GM21515 (cell line): ENCODE measurements at regions not wholly inside any gene's neighbourhood (a gene's known extent, or its start where the extent isn't known, plus 50 kb on each side); places are given as distances from the start of the nearest gene placed in this dataset.

ENCODE experiments used
- ATAC-seq: cut with Tn5 transposase; IDR thresholded peaks from one replicate; pipeline ENCODE4 v1.9.1; 2021; ENCODE audit not compliant: unreplicated experiment

GRCh38 chr9:14560194-14560593 is 133.0 kb downstream of the ZDHHC21 start:
- peak; percentile 77 for ATAC-seq

DNA sequence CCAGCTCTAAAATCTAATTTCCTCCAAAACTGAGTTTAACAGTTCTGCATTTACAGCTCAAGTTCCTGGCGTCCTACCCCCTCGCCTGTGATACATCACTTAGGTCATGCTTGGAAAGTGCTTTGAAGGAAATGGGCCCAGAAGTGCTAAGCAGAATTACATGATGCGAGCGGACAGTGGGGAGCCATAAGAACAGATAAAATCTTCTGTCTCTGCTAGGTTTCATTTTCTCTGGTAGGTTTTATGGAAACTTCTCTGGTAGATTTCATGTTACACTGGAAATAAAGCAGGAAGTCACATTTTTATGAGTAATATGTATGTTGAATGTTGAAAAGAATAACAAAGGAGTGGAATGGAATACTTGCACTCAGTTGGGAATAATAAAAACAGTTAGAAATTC is 138.3 kb downstream of the ZDHHC21 start:
- no peak for ATAC-seq

GRCh38 chr9:14547245-14548060 is 145.8 kb downstream of the ZDHHC21 start:
- no peak for ATAC-seq

DNA sequence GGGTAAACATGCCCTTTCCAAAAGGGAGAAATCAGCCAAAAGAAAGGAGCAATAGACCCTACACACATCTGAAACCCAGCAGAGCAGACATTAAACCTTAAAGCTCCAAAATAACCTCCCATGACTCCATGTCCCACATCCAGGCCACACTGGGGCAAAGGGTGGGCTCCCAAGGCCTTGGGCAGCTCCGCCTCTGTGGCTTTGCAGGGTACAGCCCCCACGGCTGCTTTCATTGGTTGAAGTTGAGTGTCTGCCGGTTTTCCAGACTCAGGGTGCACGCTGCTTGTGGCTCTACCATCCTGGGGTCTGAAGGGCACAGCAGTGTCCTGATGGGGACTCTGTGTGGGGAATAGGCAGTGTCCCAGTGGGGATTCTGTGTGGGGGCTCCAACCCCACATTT is 146.5 kb downstream of the ZDHHC21 start:
- ATAC-seq = no peak

DNA sequence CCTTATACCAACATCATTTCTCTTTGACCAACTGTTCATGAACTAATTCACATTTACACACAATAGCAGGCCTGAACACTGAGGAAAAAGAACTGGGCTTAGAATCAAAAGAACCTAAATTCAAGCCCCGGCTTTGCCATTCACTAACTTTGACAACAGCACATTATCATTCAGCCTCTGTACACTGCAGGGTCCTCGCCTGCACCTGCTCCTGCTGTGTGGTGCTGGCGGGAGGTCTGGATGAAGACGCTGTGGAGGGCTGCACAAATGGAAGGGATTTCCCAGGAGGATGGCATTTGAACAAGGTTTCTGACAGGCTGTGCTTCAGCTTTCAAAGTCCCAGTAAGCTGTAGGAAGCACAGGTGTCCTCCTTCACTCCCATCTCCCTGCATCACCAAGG is 151.2 kb downstream of the ZDHHC21 start:
- no peak for ATAC-seq

GRCh38 chr9:14538526-14538925 is 154.7 kb downstream of the ZDHHC21 start:
- no peak for ATAC-seq

- ATAC-seq = no peak
These were observed 157.9 kb downstream of the ZDHHC21 start for GRCh38 chr9:14535161-14535955.

DNA sequence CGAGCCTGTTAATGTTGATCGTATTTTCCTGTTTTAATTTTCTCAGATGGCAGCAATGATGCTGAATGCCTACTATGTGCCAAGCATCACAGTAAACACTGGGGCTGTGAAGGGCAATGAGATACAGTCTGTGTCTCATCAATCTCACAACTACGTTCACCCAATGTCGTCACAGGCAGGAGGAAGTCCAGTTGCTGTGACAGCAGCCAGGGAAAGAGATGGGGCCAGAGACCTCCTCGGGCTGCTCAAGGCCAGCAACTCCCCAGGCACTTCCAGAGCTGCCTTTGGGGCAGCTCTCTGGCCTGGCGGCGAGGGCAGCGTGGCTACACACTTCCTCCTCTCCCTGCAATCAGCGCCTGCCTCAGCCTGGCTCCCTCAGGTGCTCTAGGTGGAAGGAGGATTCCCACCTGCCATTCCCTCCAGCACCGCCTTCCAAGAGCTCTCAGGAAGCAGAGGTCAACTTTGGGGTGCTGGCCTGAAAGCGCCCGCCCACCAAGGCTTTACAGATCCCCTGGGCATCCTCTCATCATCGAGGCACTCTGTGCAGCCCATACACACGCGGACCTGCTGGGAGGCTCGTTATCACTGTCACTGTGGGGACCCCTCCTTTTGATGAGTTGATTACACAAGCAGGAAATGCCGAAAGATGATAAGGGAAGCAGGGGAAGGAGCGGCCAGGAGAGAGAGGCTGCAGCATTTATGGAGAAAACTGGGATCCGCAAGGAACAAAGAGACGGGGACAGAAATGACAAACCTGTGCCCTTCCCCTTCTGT is 159.2 kb downstream of the ZDHHC21 start:
- no peak for ATAC-seq

GRCh38 chr9:14532456-14533115 is 160.6 kb downstream of the ZDHHC21 start:
- ATAC-seq = no peak

DNA sequence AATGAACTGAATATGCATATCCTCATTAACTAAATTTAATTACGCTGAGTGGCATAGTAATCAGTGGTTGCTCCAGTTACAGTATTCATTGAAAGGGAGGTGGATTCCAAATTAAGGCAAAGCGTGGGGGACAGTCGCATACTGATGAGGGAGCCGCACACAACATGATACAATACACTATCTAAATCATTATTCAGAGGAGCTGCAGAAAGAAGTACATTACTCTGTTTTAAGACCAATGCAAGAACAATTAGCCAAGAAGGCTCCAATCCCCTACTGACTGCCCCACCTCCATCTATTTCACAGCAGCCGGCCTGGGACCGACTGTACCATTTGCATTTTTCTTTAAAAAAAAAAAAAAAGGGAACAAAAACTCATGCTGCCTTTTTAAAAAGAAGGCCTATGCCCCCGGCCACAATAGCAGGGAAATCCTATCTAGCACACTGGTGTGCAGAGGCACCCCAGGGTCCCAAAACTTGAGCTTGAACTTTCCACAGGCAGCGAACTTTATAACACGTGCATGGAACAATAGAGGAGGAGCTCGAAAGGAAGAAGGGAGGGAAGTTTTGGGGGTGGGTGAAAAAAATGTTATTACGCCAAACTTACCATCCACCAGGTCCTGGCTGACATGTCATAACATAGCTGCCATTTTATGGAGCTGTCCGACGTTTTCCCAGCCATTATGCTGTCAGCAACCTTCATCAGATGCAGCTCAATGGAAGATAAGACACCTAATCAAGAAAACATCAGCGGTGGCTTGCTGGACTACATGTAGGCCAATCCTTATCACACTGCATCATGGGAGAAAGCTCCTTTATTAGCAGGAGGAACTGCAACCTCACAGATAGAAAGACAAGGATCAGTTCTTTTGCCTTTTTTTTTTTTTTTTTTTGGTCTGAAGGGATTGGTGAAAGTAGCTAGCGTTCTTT is 161.6 kb downstream of the ZDHHC21 start:
- ATAC-seq = no peak

- ATAC-seq = no peak
These were observed 162.4 kb downstream of the ZDHHC21 start for GRCh38 chr9:14530841-14531240.

GRCh38 chr9:14530366-14530765 is 162.9 kb downstream of the ZDHHC21 start:
- no peak for ATAC-seq

DNA sequence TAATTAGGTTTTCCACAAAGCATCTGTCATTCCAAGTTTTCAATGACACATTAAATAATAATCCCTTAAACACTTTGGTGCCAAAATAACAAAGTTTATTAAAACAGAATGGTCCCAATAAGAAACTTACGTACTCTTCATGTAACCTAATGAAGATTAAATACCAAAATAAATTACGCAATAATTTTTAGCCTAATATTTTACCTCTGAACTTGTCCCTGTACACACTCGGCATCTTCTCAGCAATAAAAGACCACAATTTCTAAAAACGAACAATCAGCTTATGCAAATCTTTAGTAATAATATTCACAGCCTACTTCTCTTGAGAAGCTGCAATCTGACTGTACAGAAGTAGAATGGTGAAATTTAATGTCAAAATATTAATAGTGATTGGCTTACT is 163.6 kb downstream of the ZDHHC21 start:
- ATAC-seq = no peak

DNA sequence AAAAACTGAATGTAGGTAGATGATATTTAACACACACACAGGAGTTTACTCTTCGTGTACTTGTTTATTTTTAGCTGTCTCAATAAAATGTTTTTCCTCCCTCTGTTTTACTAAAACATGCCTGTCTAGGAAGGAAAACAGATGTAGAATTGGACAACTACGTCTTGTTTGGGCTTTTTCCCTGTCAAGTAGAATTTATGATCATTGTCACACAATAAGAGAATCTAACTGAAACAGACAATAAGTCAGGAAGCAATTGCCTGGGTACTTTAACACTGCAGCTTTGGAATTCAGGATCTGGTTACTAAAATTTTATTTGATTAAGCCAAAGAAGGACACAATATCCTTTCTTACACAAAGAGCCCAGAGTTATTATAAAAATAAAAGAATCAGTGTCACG is 164.2 kb downstream of the ZDHHC21 start:
- ATAC-seq = no peak

- no peak for ATAC-seq
These were observed 166.7 kb downstream of the ZDHHC21 start for GRCh38 chr9:14526504-14526903.

- no peak for ATAC-seq
These were observed 167.4 kb downstream of the ZDHHC21 start for GRCh38 chr9:14525856-14526255.

- no peak for ATAC-seq
These were observed 168.2 kb downstream of the ZDHHC21 start for GRCh38 chr9:14524873-14525515.

DNA sequence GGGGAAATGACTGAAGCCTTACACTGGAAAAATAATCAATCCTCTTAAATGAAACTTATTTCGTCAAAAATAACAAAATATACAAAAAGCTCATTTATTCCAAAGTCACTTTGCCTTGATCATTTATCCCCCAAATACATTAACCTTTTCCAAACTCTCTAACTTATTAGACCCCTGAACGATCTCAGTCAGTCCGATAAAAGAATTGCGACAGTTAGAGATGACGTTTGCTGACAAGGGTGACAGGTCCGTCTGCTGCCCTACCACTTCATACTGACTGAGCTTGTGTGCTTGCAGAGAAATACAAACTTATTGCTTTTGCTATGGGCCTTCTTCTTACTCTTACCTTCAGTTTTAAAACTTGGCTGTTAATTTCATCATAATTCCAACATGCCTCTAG is 169.7 kb downstream of the ZDHHC21 start:
- no peak for ATAC-seq

DNA sequence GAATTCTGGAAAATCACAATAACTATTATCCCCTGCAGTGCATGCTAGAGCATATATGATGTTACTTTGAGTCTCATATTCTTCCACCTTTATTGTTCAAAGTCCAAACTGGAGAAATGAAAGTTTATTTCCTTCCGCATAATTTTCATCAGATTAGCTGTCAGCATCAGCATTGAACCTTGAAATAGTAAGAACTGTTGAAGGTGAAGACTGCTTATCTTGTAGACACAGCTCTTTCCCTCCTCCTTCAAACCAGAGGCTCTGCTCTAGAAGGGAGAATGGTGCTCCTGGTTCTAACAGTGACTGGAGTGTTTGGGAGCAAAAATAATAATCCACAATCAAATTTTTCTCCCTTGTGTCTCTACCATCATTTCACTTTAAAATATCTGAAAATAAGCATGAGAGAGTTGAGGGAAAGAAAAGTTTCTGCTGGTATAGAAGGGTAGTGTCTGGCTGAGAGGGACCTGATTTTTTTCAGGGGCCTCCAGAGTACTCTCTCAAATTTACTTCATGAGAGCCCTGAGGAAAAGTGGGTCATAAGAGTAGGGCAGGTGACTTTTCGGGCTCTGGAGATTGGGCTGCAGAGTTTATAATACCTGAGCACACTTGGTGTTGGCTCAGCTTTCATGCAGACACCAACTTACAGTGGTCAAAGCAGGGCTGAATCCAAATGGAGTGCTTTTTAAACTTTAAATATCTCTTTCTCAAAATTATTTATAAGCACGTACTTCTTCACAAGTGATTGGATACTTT is 170.4 kb downstream of the ZDHHC21 start:
- no peak for ATAC-seq
